ENCODE measurements at regions not wholly inside any gene's neighbourhood (a gene's known extent, or its start where the extent isn't known, plus 50 kb on each side); places are given as distances from the start of the nearest gene placed in this dataset.

DNA sequence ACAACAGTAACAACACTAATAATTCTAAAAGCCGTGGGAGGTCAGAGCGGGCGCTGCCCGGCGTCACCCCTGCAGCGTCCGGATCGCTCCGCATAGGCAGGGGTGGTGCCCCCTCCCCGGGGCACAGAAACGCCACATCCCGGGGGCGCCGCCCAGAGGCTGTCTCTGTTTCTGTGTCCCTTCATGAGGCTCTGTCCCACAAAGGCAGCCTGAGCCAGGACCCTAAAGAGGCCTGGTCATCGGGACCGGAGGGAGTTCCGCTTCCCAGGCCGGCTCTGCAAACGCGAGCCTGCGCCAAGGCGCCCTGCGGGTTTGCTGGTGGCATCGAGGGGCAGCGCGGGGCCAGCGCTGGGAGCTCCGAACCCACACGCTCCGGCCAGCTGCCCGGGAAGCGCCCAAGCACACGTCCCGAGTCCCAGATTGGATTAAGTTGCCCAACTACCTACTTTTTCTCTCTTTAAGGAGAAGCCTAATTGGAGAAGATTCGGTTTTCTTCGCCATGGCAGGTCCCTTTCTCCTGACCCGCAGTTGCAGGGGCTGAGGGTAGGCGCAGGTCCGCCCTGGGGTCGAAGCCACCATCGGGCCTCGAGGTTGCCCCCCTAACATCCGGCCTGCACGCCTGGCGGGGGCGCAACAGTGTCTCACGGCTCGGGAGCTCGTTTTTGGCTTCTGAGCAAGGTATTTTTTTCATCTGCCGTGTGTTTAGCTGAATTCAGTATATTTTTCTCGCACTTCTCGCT is 421.7 kb downstream of the VRK1 start:
- Histone ChIP-seq H4K20me1 (ENCODE audit: insufficient read depth) (no peaks in the 10 kb centered on the region), H2AFZ (ENCODE audit: low read depth) (peak overlapping the region; percentile 41; the same call in 1 of the 2 replicates), H3K79me2 (ENCODE audit: insufficient read depth) (no peaks in the 10 kb centered on the region), H3K9ac (no peak overlapping the region), H3K4me1 (ENCODE audit: control insufficient read depth in 1 of 2, insufficient read depth in 2 of 2, low read depth in 1 of 2, low read length in 1 of 2) (peaks cover 0 to 20% of the 10 kb centered on the region in 2 experiments; a peak in 2 of 4 replicates), H3K27ac (ENCODE audit: low read depth in 2 of 2, low read length in 1 of 2) (no peak overlapping the region), H3F3A (replicated peaks; ENCODE audit: insufficient read depth) (no peaks in the 10 kb centered on the region), H3K9me2 (no peaks in the 10 kb centered on the region), H3K4me3 (ENCODE audit: low read depth in 2 of 2, low read length in 1 of 2) (no peak overlapping the region), H3K4me2 (peak overlapping the region; percentile 52; the same call in 1 of the 2 replicates), H3K9me3 (no peaks in the 10 kb centered on the region), H3K27me3 (ENCODE audit: insufficient read depth) (peaks cover 34% of the 10 kb centered on the region), H3K36me3 (replicated peaks in 1 of 2; ENCODE audit: control insufficient read depth in 1 of 2, insufficient read depth in 2 of 2, low read length in 1 of 2) (no peaks in the 10 kb centered on the region)
- ChIA-PET CTCF (no interaction called here), POLR2A (no interaction called here)
- DNase-seq, result peak; percentile 19
- WGBS (ENCODE audit: low lambda C conversion rate), result 8% methylated on average over 40 of the region's 52 CpGs
- TF ChIP-seq, protein P1, sequence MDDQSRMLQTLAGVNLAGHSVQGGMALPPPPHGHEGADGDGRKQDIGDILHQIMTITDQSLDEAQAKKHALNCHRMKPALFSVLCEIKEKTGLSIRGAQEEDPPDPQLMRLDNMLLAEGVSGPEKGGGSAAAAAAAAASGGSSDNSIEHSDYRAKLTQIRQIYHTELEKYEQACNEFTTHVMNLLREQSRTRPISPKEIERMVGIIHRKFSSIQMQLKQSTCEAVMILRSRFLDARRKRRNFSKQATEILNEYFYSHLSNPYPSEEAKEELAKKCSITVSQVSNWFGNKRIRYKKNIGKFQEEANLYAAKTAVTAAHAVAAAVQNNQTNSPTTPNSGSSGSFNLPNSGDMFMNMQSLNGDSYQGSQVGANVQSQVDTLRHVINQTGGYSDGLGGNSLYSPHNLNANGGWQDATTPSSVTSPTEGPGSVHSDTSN (IDR thresholded peaks at IDR 0.05), result no peak
- TF ChIP-seq RAD21 (IDR thresholded peaks at IDR 0.05; ENCODE audit: low read length) (no peak), FOXM1 (IDR thresholded peaks at IDR 0.05; ENCODE audit: low read depth) (no peak), EP300 (IDR thresholded peaks at IDR 0.05; ENCODE audit: borderline replicate concordance in 1 of 2, low read depth in 1 of 2, low read length in 1 of 2) (no peak), MEF2A (IDR thresholded peaks at IDR 0.05; ENCODE audit: borderline replicate concordance, low read depth) (no peak), YY1 (IDR thresholded peaks at IDR 0.05; ENCODE audit: low read depth) (no peak), POLR2AphosphoS5 (IDR thresholded peaks at IDR 0.05; ENCODE audit: low read depth, low read length) (no peak)
- TF ChIP-seq, protein P2, sequence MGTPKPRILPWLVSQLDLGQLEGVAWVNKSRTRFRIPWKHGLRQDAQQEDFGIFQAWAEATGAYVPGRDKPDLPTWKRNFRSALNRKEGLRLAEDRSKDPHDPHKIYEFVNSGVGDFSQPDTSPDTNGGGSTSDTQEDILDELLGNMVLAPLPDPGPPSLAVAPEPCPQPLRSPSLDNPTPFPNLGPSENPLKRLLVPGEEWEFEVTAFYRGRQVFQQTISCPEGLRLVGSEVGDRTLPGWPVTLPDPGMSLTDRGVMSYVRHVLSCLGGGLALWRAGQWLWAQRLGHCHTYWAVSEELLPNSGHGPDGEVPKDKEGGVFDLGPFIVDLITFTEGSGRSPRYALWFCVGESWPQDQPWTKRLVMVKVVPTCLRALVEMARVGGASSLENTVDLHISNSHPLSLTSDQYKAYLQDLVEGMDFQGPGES (IDR thresholded peaks at IDR 0.05; ENCODE audit: low read depth, low read length), result no peak
- TF ChIP-seq, protein P3, sequence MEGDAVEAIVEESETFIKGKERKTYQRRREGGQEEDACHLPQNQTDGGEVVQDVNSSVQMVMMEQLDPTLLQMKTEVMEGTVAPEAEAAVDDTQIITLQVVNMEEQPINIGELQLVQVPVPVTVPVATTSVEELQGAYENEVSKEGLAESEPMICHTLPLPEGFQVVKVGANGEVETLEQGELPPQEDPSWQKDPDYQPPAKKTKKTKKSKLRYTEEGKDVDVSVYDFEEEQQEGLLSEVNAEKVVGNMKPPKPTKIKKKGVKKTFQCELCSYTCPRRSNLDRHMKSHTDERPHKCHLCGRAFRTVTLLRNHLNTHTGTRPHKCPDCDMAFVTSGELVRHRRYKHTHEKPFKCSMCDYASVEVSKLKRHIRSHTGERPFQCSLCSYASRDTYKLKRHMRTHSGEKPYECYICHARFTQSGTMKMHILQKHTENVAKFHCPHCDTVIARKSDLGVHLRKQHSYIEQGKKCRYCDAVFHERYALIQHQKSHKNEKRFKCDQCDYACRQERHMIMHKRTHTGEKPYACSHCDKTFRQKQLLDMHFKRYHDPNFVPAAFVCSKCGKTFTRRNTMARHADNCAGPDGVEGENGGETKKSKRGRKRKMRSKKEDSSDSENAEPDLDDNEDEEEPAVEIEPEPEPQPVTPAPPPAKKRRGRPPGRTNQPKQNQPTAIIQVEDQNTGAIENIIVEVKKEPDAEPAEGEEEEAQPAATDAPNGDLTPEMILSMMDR (IDR thresholded peaks at IDR 0.05), result no peak
- TF ChIP-seq, protein P4, sequence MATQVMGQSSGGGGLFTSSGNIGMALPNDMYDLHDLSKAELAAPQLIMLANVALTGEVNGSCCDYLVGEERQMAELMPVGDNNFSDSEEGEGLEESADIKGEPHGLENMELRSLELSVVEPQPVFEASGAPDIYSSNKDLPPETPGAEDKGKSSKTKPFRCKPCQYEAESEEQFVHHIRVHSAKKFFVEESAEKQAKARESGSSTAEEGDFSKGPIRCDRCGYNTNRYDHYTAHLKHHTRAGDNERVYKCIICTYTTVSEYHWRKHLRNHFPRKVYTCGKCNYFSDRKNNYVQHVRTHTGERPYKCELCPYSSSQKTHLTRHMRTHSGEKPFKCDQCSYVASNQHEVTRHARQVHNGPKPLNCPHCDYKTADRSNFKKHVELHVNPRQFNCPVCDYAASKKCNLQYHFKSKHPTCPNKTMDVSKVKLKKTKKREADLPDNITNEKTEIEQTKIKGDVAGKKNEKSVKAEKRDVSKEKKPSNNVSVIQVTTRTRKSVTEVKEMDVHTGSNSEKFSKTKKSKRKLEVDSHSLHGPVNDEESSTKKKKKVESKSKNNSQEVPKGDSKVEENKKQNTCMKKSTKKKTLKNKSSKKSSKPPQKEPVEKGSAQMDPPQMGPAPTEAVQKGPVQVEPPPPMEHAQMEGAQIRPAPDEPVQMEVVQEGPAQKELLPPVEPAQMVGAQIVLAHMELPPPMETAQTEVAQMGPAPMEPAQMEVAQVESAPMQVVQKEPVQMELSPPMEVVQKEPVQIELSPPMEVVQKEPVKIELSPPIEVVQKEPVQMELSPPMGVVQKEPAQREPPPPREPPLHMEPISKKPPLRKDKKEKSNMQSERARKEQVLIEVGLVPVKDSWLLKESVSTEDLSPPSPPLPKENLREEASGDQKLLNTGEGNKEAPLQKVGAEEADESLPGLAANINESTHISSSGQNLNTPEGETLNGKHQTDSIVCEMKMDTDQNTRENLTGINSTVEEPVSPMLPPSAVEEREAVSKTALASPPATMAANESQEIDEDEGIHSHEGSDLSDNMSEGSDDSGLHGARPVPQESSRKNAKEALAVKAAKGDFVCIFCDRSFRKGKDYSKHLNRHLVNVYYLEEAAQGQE (IDR thresholded peaks at IDR 0.05; ENCODE audit: low read depth, low read length), result no peak

All from SK-N-SH (cell line).